ENCODE measurements at regions not wholly inside any gene's neighbourhood (a gene's known extent, or its start where the extent isn't known, plus 50 kb on each side); places are given as distances from the start of the nearest gene placed in this dataset.

DNA sequence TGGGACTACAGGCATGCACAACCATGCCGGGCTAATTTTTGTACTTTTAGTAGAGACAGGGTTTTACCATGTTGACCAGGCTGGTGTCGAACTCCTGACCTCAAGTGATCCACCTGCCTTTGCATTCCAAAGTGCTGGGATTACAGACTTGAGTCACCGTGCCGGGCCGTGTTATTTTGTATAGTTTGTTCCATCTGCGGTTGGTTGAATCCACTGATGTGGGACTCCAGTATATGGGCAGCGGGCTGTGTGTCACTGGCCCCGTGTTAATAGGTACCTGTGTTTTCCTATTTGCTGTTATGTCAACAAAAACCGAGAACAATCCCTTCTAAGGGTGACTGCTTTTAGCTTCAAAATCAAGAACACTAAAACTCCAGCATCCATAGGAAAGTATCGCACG lies 297.6 kb upstream of the PITRM1 start:
- TF ChIP-seq RAD21 (IDR thresholded peaks at IDR 0.05; ENCODE audit: low read length) (no peak), ELK1 (IDR thresholded peaks at IDR 0.05; ENCODE audit: borderline replicate concordance, low read depth, low read length) (no peak), NFE2L2 (IDR thresholded peaks at IDR 0.05; ENCODE audit: low read depth, low read length) (no peak)
